Fibroblast of lung (primary cell): ENCODE measurements at regions not wholly inside any gene's neighbourhood (a gene's known extent, or its start where the extent isn't known, plus 50 kb on each side); places are given as distances from the start of the nearest gene placed in this dataset.

Source experiments
- CTCF ChIP-seq, 2 donors: IDR thresholded peaks in 1 of 2; conservative IDR thresholded peaks in 1 of 2; 1 replicate in 1 of 2; 2 replicates in 1 of 2; pipeline ENCODE4 v1.5.1; 2011 to 2012; ENCODE audit warnings: low read length in 2 of 2, control low read depth in 1 of 2, inconsistent platforms in 1 of 2, low read depth in 1 of 2, mild to moderate bottlenecking in 1 of 2
- EZH2 ChIP-seq: IDR thresholded peaks from 2 replicates; pipeline ENCODE4 v1.5.1; 2012; ENCODE audit warnings: low read length, control low read depth, mild to moderate bottlenecking; ENCODE audit errors: missing control alignments

- TF ChIP-seq CTCF (conservative IDR thresholded peaks at IDR 0.05 in 1 of 2, IDR thresholded peaks at IDR 0.05 in 1 of 2; ENCODE audit: low read depth in 1 of 2, low read length in 2 of 2) (no peak), EZH2 (no peak)
These were observed 315.2 kb upstream of the ZNF32 start for GRCh38 chr10:43963793-43964425.
